ENCODE measurements at regions not wholly inside any gene's neighbourhood (a gene's known extent, or its start where the extent isn't known, plus 50 kb on each side); places are given as distances from the start of the nearest gene placed in this dataset.

DNA sequence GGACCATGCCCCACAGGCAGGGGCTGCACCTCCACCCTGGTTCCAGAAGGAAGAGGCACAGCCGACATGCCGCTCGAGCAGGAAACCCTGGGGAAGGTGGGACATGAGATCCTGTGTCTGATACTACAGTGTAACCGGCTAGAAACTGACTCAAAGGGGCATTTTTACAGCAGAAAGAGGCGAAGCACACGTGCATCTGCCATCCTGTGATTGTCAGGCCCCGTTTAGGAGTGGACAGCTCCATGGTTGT is 62.7 kb downstream of the SIK1 start:
- Histone ChIP-seq H2BK120ac (ENCODE audit: insufficient read depth, low read length, poor library complexity) (no peak overlapping the region), H4K12ac (ENCODE audit: low read depth, low read length) (no peak overlapping the region), H3K4me2 (ENCODE audit: low read length) (no peak overlapping the region), H2BK12ac (ENCODE audit: low read length) (no peak overlapping the region), H3K18ac (ENCODE audit: low read length) (no peak overlapping the region), H4K8ac (ENCODE audit: low read depth, low read length) (no peak overlapping the region), H2BK5ac (ENCODE audit: low read depth, low read length, poor library complexity) (no peak overlapping the region), H2AK5ac (ENCODE audit: low read length) (no peak overlapping the region), H3K79me2 (ENCODE audit: control insufficient read depth, insufficient read depth, low read length, poor library complexity) (no peaks in the 10 kb centered on the region), H2AFZ (ENCODE audit: insufficient read depth, low read length, poor library complexity) (no peak overlapping the region), H3K36me3 (ENCODE audit: control insufficient read depth in 1 of 2, insufficient read depth in 2 of 2, low read length in 2 of 2) (no peaks in the 10 kb centered on the region), H3K4ac (ENCODE audit: low read depth, low read length) (no peak overlapping the region), H3K79me1 (ENCODE audit: low read length) (no peaks in the 10 kb centered on the region), H4K91ac (ENCODE audit: low read depth, low read length) (no peak overlapping the region), H3K23ac (ENCODE audit: low read length) (no peak overlapping the region), H3K27ac (ENCODE audit: low read depth, low read length) (no peak overlapping the region), H3K4me1 (ENCODE audit: control insufficient read depth in 1 of 2, insufficient read depth in 2 of 2, low read length in 2 of 2) (peaks cover 16 to 17% of the 10 kb centered on the region in 2 experiments), H3K9ac (ENCODE audit: low read length) (no peak overlapping the region), H3K27me3 (ENCODE audit: insufficient read depth, low read length) (no peaks in the 10 kb centered on the region), H3K4me3 (ENCODE audit: low read depth, low read length) (no peak overlapping the region), H3K9me3 (ENCODE audit: insufficient read depth, low read depth, low read length) (peaks cover 8% of the 10 kb centered on the region), H3K14ac (ENCODE audit: low read length) (no peak overlapping the region)
- WGBS (ENCODE audit: extremely low coverage, insufficient coverage, insufficient read length): no CpG with 5 or more reads among the region's 7 CpGs
- DNase-seq: no peak

DNA sequence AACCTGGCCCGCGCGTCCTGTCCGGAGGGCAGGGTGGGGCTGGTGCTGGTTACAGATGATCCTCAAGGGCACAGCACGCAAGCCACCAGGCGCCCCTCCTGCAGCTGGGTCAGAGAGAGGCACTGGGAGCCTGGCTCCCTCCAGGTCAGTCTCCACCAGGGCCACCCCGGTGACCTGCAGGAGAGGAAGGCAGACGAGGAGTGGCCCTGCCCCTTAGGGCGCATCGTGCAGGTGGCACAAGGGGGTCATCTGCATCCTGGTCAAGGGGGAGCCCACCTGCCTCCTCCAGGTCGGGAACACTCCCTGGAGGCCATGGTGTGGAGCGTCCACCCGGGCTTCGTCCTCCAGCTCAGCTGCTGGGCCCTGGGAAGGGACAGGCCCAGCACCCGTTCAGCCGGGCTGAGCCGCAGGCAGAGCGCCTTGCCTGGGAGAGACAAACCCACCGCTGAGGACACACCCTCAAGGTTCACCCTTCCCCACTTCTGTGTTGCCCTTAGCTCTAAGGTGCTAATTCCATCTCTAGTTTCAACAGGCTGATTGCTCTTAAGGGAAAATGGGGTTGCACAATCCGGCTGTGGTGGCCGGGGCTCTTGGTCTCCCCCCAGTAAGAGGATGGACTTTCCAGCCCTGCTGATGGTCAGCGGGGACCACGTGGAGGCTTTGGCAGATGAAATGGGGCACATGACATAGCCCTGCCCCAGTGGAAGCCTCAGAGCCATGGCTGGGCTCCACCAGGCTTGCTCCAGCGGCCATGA is 63.2 kb downstream of the SIK1 start:
- Histone ChIP-seq H3K4me2 (ENCODE audit: low read length) (no peak overlapping the region), H3K9me3 (ENCODE audit: insufficient read depth, low read depth, low read length) (peaks cover 6% of the 10 kb centered on the region), H4K12ac (ENCODE audit: low read depth, low read length) (no peak overlapping the region), H2AK5ac (ENCODE audit: low read length) (no peak overlapping the region), H3K4ac (ENCODE audit: low read depth, low read length) (no peak overlapping the region), H3K79me2 (ENCODE audit: control insufficient read depth, insufficient read depth, low read length, poor library complexity) (no peaks in the 10 kb centered on the region), H3K9ac (ENCODE audit: low read length) (no peak overlapping the region), H2AFZ (ENCODE audit: insufficient read depth, low read length, poor library complexity) (no peak overlapping the region), H3K4me3 (ENCODE audit: low read depth, low read length) (no peak overlapping the region), H4K8ac (ENCODE audit: low read depth, low read length) (no peak overlapping the region), H3K27ac (ENCODE audit: low read depth, low read length) (no peak overlapping the region), H3K23ac (ENCODE audit: low read length) (no peak overlapping the region), H3K79me1 (ENCODE audit: low read length) (no peaks in the 10 kb centered on the region), H3K4me1 (ENCODE audit: control insufficient read depth in 1 of 2, insufficient read depth in 2 of 2, low read length in 2 of 2) (peaks cover 16 to 17% of the 10 kb centered on the region in 2 experiments), H2BK5ac (ENCODE audit: low read depth, low read length, poor library complexity) (no peak overlapping the region), H3K14ac (ENCODE audit: low read length) (no peak overlapping the region), H3K27me3 (ENCODE audit: insufficient read depth, low read length) (no peaks in the 10 kb centered on the region), H3K36me3 (ENCODE audit: control insufficient read depth in 1 of 2, insufficient read depth in 2 of 2, low read length in 2 of 2) (no peaks in the 10 kb centered on the region), H4K91ac (ENCODE audit: low read depth, low read length) (peak overlapping the region; percentile 4), H3K18ac (ENCODE audit: low read length) (no peak overlapping the region), H2BK120ac (ENCODE audit: insufficient read depth, low read length, poor library complexity) (no peak overlapping the region), H2BK12ac (ENCODE audit: low read length) (no peak overlapping the region)
- no CpG with 5 or more reads among the region's 24 CpGs for whole genome bisulfite sequencing (ENCODE audit: extremely low coverage, insufficient coverage, insufficient read length)
- DNase-seq: no peak

DNA sequence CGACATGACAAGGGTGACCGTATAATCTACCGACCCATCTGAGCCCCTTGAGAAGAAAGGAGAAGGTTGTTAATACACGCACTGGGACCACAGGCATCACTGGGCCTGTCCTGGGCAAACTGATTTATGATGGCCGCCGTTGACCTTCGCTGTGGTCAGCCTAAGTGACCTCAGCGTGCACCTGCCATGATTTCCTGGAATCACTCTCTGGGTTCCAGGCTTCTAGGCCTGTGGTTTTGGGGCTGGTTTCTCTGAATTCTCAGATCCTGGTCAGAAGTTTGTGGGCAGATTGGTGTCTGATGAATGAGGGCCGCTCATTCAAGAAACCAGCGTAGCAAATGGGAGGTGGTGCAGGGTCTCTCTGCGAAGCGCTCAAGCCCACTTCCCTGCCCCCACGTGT is 64.0 kb downstream of the SIK1 start:
- no peak overlapping the region for H4K8ac ChIP-seq (ENCODE audit: low read depth, low read length)
- H3K4me1 ChIP-seq (ENCODE audit: control insufficient read depth in 1 of 2, insufficient read depth in 2 of 2, low read length in 2 of 2): peaks cover 16 to 17% of the 10 kb centered on the region in 2 experiments
- no peak overlapping the region for H3K27ac ChIP-seq (ENCODE audit: low read depth, low read length)
- no peak overlapping the region for H2BK5ac ChIP-seq (ENCODE audit: low read depth, low read length, poor library complexity)
- H3K23ac ChIP-seq (ENCODE audit: low read length): no peak overlapping the region
- H2BK120ac ChIP-seq (ENCODE audit: insufficient read depth, low read length, poor library complexity): no peak overlapping the region
- no peak overlapping the region for H4K91ac ChIP-seq (ENCODE audit: low read depth, low read length)
- DNase-seq: no peak
- H3K79me1 ChIP-seq (ENCODE audit: low read length): no peaks in the 10 kb centered on the region
- H3K18ac ChIP-seq (ENCODE audit: low read length): no peak overlapping the region
- no peak overlapping the region for H3K9ac ChIP-seq (ENCODE audit: low read length)
- H3K27me3 ChIP-seq (ENCODE audit: insufficient read depth, low read length): no peaks in the 10 kb centered on the region
- no peak overlapping the region for H3K4me3 ChIP-seq (ENCODE audit: low read depth, low read length)
- H2AFZ ChIP-seq (ENCODE audit: insufficient read depth, low read length, poor library complexity): no peak overlapping the region
- no peak overlapping the region for H2AK5ac ChIP-seq (ENCODE audit: low read length)
- H3K9me3 ChIP-seq (ENCODE audit: insufficient read depth, low read depth, low read length): peaks cover 5% of the 10 kb centered on the region
- H3K79me2 ChIP-seq (ENCODE audit: control insufficient read depth, insufficient read depth, low read length, poor library complexity): no peaks in the 10 kb centered on the region
- H3K36me3 ChIP-seq (ENCODE audit: control insufficient read depth in 1 of 2, insufficient read depth in 2 of 2, low read length in 2 of 2): no peaks in the 10 kb centered on the region
- no peak overlapping the region for H3K14ac ChIP-seq (ENCODE audit: low read length)
- no peak overlapping the region for H2BK12ac ChIP-seq (ENCODE audit: low read length)
- no CpG with 5 or more reads among the region's 13 CpGs for WGBS (ENCODE audit: extremely low coverage, insufficient coverage, insufficient read length)
- H4K12ac ChIP-seq (ENCODE audit: low read depth, low read length): no peak overlapping the region
- no peak overlapping the region for H3K4ac ChIP-seq (ENCODE audit: low read depth, low read length)
- H3K4me2 ChIP-seq (ENCODE audit: low read length): no peak overlapping the region

DNA sequence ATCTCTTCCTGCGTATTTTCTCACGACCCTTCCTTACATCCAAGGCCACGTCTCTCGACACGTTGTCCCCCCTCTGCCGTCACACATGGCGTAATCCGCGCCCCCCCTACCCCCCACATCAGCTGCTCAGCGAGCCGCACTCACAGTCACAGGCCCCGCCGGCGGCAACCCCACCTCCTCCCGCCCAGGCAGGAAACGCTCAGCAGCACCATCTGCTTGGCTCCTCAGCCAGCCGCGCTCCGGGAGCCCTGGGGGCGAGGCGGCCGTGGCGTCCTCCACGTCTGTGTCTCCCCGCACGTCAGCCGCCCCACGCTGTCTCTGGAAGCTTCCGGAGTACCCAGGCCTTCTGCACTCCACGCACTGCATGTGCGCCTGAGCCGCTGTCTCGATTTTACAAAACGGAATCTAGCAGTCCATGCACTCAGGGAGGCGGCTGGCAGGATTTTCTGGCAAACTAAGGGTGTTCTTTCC is 64.6 kb downstream of the SIK1 start:
- H4K12ac ChIP-seq (ENCODE audit: low read depth, low read length): no peak overlapping the region
- H4K91ac ChIP-seq (ENCODE audit: low read depth, low read length): peak overlapping the region; percentile 21
- no peak overlapping the region for H3K4me2 ChIP-seq (ENCODE audit: low read length)
- H2AFZ ChIP-seq (ENCODE audit: insufficient read depth, low read length, poor library complexity): no peak overlapping the region
- H3K36me3 ChIP-seq (ENCODE audit: control insufficient read depth in 1 of 2, insufficient read depth in 2 of 2, low read length in 2 of 2): no peaks in the 10 kb centered on the region
- peaks cover 14 to 17% of the 10 kb centered on the region in 2 experiments for H3K4me1 ChIP-seq (ENCODE audit: control insufficient read depth in 1 of 2, insufficient read depth in 2 of 2, low read length in 2 of 2)
- no peak overlapping the region for H3K4ac ChIP-seq (ENCODE audit: low read depth, low read length)
- no peaks in the 10 kb centered on the region for H3K27me3 ChIP-seq (ENCODE audit: insufficient read depth, low read length)
- no peak overlapping the region for H3K18ac ChIP-seq (ENCODE audit: low read length)
- H3K14ac ChIP-seq (ENCODE audit: low read length): peak overlapping the region; percentile 15
- H3K9me3 ChIP-seq (ENCODE audit: insufficient read depth, low read depth, low read length): peaks cover 5% of the 10 kb centered on the region
- no peak overlapping the region for H3K9ac ChIP-seq (ENCODE audit: low read length)
- no peaks in the 10 kb centered on the region for H3K79me1 ChIP-seq (ENCODE audit: low read length)
- no peak overlapping the region for H2BK120ac ChIP-seq (ENCODE audit: insufficient read depth, low read length, poor library complexity)
- H3K4me3 ChIP-seq (ENCODE audit: low read depth, low read length): no peak overlapping the region
- H4K8ac ChIP-seq (ENCODE audit: low read depth, low read length): no peak overlapping the region
- no peaks in the 10 kb centered on the region for H3K79me2 ChIP-seq (ENCODE audit: control insufficient read depth, insufficient read depth, low read length, poor library complexity)
- peak; percentile 21 to 47 for DNase-seq
- H2AK5ac ChIP-seq (ENCODE audit: low read length): no peak overlapping the region
- no CpG with 5 or more reads among the region's 35 CpGs for WGBS (ENCODE audit: extremely low coverage, insufficient coverage, insufficient read length)
- H3K23ac ChIP-seq (ENCODE audit: low read length): no peak overlapping the region
- H2BK12ac ChIP-seq (ENCODE audit: low read length): no peak overlapping the region
- H3K27ac ChIP-seq (ENCODE audit: low read depth, low read length): no peak overlapping the region
- H2BK5ac ChIP-seq (ENCODE audit: low read depth, low read length, poor library complexity): no peak overlapping the region

All from trophoblast cell (in vitro differentiated cells and primary cell).